ENCODE measurements at regions not wholly inside any gene's neighbourhood (a gene's known extent, or its start where the extent isn't known, plus 50 kb on each side); places are given as distances from the start of the nearest gene placed in this dataset.
"Not testable (repeated sequence)": the region's sequence is repeated elsewhere in the genome, so short reads cannot be mapped to it uniquely, and the experiment has no call there.

DNA sequence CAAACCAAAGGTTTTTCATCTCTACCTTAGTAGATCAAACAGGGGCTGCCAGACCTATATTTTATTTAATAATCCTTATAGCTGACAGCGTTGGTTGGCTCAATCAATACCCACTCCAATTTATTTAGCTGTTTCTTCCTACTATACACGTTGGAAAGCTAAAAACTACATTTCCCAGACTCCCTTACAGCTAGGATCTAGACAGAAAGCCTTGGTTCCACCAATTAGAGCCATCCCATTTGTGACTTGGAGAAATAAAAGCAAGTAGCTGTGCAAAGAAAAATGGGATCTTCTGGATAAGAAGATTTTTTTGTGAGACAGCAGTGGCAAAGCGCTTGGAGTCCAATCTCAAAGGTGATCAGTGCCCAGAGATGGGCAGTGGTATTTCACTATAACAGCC is 331.3 kb upstream of the MEIS1 start:
- DNase-seq (ENCODE audit: low read depth in 2 of 2), result no peak

DNA sequence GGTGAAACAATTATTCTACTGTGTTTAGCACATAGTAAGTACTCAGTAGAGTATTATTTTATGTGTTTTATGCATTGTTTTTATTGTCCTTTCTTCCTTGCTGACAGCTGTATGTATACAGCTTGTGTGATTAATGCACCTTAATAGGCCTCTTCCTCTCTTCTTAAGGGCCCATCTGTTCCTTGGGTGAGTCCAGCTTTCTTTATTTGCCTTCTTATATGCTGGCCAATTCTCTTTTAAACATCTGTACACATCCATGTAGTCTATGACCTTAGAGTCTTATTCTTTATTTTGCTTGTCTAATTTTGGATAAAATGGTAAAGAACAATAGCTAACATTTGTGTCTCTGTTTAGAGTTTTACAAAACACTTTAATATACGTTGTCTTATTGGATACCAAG is 333.7 kb upstream of the MEIS1 start:
- no peak for DNase-seq (ENCODE audit: low read depth in 2 of 2)

DNA sequence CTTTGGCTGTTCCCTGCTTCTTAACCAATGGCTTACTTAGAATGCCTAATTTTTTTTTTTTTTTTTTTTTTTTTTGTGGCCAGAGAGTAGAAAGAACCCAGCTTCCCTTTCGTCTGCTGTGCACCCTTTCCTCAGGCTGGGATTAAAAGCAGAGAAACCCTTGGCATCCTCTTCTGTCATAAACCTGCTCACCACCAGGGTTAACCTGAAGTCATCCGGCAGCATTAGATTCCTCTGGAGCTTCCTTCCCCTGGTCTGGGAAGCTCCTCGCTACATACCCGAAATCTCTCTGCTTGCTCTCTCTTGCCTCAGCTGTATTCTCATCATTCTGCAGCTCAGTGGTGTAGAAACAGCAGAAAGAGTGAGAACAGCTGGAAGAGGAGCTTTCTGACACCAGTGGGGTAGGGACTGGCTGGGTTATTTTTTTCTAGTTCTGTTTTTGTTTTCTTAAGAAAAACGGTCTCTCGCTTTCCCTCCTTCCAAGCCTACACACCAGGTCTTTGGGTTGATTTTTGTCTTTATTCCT is 339.0 kb upstream of the MEIS1 start:
- no peak for DNase-seq (ENCODE audit: low read depth in 2 of 2)

DNA sequence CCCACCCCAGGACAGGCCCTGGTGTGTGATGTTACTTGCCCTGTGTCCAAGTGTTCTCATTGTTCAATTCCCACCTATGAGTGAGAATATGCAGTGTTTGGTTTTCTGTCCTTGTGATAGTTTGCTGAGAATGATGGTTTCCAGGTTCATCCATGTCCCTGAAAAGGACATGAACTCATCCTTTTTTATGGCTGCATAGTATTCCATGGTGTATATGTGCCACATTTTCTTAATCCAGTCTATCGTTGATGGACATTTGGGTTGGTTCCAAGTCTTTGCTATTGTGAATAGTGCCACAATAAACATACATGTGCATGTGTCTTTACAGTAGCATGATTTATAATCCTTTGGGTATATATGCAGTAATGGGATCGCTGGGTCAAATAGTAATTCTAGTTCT is 340.2 kb upstream of the MEIS1 start:
- DNase-seq (ENCODE audit: low read depth in 2 of 2), result not testable (repeated sequence)

DNA sequence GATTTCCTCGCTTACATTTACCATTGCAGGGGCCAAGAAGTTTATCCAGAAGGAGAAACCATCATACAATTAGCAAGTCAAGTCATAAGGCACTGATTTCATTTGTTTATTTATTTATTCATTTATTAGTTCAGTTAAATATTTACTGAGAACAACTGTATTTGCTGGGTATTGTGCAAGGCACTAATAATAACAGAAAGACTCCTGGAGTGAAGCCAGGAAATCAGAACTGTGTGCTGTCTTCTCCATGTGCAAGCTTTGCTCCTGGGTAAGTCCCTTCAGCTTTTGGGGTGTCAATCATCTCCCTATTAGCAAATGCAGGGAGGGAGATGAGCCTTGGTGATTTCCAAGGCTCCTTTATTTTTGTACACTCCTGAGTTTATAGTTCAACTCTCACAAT is 341.6 kb upstream of the MEIS1 start:
- no peak for DNase-seq (ENCODE audit: low read depth in 2 of 2)

DNA sequence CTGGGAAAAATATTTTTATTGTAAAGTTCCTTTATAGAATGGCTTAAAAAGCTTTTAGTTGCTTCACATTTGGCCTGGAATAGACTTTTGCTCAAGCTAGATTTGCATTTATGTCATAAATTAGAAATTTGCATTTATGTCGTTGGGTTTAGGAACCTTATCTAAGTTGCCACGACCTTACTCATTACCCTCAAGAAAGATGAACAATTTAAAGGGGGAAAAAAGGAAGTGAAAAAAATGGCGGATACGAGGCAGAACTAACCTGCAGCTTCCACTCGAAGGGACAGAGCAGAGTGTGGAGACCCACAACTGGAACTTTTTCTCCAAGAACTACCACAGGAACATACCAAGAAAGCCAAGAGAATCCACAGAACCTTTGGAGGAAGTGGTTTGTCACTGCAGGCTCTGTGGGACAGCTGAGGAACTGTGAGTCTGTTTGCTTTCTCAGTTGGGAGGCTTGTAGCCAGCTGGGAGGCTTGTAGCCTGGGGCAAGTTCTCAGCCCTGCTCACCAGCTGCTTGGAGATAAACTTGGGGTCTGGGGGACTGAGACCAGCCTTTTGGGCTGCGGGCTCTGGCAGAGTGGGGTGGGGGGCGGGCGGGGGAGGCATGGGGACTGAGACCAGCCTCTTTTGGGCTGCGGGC is 349.9 kb upstream of the MEIS1 start:
- no peak for DNase-seq (ENCODE audit: low read depth in 2 of 2)

DNA sequence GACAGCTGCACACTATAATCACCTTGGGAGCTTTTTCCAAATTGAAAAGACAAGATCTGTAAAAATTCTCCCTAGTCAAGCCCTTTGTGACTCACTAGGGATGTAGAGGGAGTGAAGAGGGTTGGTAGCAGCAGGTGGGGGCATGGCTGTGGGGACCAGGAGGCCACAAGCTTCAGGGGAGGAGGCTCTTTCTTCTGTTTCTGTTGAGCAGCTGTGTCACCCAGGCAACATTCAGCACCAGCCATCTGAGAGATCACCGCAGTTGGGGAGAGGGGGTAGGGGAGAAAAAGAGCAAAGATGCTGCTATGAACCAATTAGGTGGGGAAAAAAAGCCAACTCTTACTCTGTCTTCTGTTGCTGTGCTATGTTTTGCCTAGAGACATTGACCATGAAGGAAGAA is 352.3 kb upstream of the MEIS1 start:
- no peak for DNase-seq (ENCODE audit: low read depth in 2 of 2)

DNA sequence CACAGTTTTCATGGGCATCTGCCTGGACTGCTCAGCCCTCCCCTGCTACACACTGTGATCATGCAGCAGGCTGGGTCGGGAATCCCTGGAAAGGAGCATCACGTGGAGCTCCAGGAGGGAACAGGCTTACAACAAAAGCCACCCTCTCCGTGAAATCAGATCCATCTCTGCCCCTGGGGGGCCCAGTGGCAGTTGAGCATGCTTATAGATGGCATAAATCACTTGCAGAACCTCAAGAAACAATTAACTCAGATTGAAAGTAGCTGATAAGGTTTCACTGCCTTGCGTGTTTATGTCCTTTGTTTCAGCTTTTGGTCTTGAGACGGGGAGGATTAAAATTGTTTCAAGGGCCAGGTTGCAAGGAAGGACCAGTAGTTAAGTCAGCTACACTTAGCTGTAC is 354.8 kb upstream of the MEIS1 start:
- no peak for DNase-seq (ENCODE audit: low read depth in 2 of 2)

DNA sequence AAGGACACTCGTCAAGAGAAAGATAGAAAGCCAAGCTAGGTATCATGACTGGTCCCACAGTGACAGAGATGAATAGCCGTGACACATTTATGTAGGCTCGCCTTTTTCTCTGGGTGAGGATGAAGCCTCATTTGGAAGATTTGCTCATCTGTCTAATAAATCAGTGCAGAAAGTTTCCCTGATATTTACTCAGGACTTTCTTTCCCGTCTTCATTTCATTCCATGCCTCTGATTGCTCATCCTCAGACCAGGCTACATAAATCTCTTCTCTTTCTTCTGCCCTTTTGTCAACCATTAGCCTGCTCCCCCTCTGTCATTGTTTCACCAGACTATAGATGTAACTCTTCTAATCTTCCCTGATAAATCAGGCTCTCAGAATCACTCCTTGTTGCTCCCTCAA is 361.8 kb upstream of the MEIS1 start:
- no peak for DNase-seq (ENCODE audit: low read depth in 2 of 2)

DNA sequence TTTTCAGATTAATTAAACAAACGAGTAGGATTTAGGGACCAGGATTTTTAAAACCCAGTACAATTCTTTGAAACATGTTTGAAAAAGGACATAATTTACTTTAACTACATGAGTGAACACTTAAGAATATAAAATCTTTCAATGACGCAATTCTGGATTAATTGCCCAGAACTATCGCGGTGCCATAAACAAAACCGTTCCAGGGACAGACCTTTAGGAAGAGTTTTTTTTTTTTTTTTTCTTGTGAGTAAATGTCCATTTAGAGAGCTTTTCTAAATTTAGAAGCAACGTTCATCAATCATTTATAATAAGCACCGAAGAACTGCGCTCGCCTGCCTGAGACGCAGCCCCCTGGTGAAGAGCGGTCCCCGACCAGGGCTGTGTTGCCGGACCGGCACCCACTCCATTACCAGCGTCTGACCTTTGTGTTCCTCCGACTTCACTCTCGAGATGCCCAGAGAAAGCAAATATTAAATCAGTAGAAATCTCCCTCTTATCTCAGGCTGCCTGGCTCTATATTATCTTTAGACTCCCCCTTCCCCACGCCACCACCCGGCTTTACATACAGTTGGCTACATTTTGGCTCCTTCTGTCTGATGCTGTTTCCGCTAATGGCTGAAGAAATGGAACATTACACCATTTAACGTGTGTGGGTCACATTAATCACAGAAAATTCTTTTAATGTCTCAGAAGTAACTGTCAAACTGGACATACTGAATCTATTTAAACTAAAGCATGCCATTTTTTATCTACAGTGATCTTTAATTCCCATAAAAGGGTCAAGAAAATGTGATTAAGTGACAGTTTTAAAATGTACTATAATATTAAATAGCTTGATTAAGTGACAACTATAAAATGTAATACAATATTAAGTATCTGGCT is 364.0 kb upstream of the MEIS1 start:
- DNase-seq (ENCODE audit: low read depth in 2 of 2), result no peak

DNA sequence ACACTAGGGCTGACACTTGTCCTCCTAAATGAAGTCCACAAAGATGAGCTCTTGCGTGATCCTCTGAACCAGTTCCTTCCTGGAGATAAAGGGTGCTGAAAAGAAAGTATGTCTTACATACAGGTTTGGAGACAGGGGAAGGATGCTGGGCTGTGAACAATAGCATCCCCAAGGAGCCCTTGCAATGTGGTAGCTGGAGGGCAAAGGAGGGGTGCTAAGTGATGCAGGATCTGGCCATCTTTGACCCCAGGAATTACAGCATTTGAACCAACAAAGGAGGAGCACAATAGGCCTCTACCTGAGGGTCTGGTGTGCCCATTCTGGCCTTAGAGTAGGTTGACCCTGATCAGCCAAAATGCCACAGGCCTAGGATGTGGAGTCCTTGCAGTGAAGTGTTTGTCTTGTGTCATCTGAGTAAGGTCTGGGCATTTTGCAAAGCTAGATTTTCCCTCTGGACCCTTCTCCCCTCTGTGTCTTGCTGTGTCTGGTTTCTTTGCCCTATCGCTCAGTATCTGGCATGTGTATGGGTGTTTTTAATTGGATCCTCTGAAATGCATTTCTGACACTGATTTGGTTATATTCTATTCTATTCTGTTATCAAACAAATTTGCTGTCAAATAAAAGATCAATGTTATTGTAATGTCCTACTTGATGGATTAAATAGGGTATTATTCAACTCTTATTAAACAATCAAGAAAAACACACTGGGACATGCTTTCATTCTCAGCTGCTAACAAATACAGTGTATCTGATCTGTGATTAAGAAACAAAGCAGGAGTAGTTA is 364.8 kb upstream of the MEIS1 start:
- DNase-seq (ENCODE audit: low read depth in 2 of 2), result no peak

DNA sequence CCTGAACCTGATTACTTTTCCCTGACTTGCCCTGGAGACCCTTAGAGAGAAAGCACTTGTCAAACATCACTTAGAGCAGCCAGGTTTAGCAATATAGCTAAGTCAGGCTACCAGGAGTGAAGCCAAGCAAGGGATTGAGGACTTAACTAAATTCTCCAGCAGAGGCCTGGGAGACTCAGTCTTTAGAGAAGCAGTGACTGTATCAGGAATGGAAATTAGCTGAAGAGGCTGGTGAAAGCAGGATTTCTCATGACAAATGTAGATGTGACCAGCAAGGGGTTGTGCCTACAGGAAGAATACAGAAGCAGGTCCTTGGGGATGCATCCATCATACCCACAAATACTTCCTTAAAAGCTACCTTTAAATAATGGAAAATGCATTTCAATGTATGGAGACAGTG is 368.9 kb upstream of the MEIS1 start:
- DNase-seq (ENCODE audit: low read depth in 2 of 2), result no peak

DNA sequence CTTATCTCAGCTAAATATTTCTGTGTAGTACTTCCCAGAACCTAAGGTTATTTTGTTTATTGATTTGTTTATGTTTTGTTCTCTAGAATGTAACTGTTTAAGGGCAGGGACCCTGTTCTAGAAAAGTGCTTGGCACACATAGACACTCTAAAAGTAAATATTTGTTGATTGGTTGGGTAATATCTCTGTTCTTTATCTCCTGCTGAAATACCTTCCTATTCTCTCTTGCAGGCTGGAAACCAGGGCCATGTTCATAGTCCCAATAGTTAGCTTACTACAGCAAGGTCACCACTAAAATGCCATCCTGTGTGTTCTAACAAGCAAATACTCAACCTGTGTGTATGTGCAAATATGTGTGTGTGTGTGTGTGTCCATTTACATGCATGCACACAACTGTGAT is 375.6 kb upstream of the MEIS1 start:
- no peak for DNase-seq (ENCODE audit: low read depth in 2 of 2)

DNA sequence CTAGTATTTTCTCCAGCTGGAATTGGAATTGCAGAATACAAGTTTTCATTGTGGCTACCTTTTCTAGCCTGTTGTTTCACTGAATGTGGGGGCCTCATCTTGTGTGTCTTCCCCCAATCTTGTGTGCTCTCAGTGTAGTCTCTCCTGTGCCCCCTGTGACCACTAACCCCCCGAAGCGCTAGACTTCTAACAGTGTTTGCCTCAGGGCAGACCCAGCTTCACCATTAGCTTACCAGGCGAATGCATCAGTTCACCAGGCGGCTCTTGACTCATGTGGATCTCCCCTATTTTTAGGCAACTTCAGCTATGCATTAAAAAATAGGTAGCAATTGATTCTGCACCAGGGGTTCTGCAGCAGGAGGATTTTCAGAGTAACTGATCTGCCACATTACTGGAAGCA is 376.2 kb upstream of the MEIS1 start:
- no peak for DNase-seq (ENCODE audit: low read depth in 2 of 2)

DNA sequence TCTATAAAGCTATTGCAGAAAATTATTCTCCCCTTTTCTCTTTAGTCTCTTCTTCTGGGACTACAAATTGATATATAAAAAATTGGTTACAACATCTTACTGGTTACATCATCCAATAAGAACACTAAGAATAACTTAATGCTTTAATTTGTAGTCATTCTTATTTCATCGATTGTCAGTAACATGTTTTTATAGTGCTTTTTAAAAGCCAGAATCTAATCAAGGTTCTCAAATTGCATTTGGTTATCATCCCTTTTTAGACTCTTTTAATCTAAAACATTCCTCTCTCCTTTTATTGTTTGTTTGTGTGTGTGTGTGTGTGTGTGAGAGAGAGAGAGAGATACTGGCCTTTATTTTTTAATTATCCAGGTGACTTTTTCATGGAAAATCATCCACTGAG is 377.1 kb upstream of the MEIS1 start:
- DNase-seq (ENCODE audit: low read depth in 2 of 2), result no peak

DNA sequence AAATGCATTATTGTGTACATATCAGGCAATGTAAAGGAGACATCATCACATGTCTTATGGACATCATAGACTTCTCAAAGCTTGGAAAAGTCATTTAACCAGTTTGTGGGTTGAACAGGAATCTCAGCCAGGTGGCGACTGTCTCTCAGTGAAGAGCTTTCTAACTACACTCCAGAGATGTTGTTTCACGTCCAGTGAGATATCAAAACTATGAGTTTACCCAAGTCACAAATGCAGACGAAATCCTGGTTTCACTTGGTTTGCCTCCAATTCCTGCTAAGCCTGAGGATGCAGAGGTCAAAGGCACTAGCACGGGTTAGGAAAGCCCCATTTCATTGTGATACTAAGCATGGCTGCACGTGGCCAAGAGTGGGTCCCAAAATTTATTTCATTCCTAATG is 384.5 kb upstream of the MEIS1 start:
- no peak for DNase-seq (ENCODE audit: low read depth in 2 of 2)

DNA sequence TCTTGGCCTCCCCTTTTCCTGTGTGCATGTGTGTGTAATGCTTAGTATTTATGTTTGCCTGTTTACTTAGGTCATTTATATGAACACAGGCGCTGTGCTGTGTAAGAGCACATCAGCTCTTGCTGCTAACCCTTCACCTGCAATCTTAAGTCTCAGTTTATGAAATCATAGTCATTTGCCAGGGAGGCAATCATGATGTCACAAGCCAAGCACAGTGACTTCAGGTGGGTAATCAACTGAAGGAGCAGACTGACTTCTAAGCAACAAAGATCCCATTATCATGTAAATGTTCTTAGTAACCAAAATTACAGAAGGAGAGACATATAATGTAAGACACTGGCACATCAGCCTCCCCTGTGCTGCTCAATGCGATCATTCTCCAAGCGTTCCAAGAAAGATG is 386.3 kb upstream of the MEIS1 start:
- DNase-seq (ENCODE audit: low read depth in 2 of 2), result no peak

DNA sequence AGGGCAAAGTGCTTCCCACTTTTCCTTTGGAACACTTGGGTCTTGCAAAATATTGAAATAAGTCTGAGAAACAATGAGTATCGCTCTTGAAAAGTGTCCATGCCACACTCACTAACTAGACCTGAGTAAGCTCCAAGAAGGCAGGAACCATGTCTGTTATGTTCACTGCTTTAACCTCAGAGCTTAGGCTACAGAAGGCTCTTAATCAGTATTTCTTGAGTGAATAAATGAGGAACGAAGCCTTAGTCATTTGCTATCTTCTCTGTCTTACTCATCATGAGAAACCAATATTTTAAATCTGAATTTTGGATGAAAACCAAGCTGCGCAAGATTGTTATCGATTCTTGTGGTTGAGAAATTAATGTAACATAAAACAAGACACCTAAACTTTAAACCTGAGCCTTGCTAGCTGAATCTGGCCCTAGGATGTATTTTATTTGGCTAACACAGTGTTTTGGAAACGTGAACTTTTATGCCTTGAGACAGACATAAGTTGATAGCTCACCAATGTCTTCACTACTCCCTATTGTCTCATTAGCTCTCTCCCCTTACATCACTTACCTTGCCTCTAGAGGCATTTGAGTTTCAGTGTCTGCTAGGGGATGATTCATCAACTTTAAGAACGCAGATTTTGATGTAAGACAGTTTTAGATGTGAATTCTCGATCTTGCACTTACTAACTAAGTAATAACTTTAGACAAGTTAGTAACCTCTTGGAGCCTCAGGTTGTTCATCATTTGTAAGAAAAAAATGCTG is 392.8 kb upstream of the MEIS1 start:
- DNase-seq (ENCODE audit: low read depth in 2 of 2), result no peak

DNA sequence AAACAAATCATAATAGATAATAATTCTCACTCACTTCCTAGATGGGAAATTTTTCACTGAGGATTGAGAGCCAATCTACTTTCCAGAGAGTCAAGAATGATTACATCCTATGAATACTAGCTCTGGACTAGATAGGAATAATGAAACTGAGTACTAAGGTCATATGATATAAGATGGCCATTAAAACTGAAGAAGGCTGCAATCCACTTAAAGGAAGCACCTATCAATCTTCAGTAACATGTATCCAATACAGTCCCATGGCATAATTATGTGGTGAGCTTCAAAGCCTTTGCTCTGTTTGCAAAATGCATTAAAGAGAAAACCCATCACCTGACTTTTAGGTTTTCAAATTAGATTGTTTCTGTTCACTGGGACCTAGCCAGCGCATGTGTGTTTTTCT is 398.0 kb upstream of the MEIS1 start:
- no peak for DNase-seq (ENCODE audit: low read depth in 2 of 2)

DNA sequence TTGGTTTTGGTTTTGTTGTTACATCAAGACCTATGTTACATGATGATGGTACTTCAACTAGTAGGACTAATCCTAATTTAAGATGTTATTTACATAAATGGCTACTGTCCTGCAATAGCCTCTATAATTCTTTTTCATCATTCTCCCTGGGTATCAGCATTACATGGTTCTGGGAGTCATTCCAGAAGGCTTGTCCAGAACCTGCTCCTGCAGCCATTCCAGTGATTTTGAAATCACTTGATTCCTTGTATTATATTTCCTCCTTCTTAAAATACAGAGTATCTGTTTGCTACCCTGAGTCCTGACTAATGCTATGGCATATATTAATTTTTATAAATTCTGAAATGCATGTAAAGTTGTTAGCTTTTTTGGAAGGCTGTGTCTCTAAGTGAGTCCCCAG is 400.5 kb upstream of the MEIS1 start:
- no peak for DNase-seq (ENCODE audit: low read depth in 2 of 2)

DNA sequence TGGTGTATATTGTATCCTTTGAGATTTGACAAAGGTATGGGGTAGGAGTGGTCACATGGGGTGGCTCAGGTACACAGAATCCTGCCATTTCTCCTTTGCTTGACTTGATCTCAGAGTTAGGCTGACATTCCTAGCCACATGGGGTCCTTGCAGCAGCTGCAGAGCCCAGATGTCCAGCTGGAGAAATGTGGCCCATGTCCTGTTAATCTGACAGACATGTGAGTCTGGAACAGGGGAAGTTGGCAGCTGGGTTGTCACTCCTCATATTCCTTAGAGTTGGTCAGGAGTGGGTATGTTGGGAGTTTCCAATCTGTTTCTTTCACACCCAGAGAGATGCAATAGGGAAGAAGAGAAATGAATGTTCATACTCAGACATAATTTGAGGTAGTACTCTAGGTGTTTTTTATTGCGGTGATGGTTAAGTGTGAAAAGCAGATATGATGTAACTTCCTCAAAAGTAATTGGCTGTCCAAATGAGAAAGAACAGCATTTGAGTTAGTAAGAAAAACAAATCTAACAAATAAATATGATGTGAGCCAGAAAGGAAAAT is 402.6 kb upstream of the MEIS1 start:
- no peak for DNase-seq (ENCODE audit: low read depth in 2 of 2)

DNA sequence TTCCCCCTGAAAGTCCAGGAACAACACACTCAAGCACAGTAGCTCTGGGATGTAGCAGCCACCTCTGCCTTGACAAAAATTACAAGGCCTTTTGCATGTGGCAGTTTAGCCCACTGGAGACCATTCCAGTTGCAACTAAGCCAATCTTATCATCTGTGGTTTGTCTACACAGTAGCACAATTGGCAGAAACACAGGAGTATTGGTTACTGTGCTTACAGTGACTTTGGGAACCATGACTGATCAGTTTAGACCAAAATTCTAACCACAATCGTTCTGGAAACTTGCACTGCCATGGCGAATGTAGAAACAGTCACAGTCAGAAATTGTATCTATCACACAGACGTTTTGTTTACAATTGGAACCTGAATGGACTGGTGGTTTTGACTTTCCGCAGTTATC is 403.7 kb upstream of the MEIS1 start:
- DNase-seq (ENCODE audit: low read depth in 2 of 2), result no peak

Measured in stimulated activated CD8-positive, alpha-beta memory T cell treated with anti-CD3 and anti-CD28 coated beads, Interleukin-2, amount 100 ng/mL, for 48 hours (primary cell).